Transverse colon (tissue), 4 donors: ENCODE measurements at regions not wholly inside any gene's neighbourhood (a gene's known extent, or its start where the extent isn't known, plus 50 kb on each side); places are given as distances from the start of the nearest gene placed in this dataset.

Source experiments
- DNase-seq: peaks from one replicate; pipeline ENCODE4 v3.0.0-alpha.2; 2019
- H3K27ac ChIP-seq, 4 donors: fragments of 200-600 bp; sonication (generic); 2 replicates each; pipeline ENCODE4 v1.5.1; 2016 to 2018; ENCODE audit warnings: inconsistent platforms in 4 of 4
- H3K27me3 ChIP-seq: fragments of 200-600 bp; sonication (generic); 2 replicates; pipeline ENCODE4 v1.5.1; 2017; ENCODE audit warnings: inconsistent platforms
- H3K36me3 ChIP-seq, 4 donors: fragments of 200-600 bp; sonication (generic); 2 replicates each; pipeline ENCODE4 v1.5.1; 2017 to 2019; ENCODE audit warnings: inconsistent platforms in 4 of 4
- H3K4me1 ChIP-seq, 4 donors: fragments of 200-600 bp; sonication (generic); 2 replicates each; pipeline ENCODE4 v1.5.1; 2017 to 2020; ENCODE audit warnings: inconsistent platforms in 4 of 4
- H3K4me3 ChIP-seq, 4 donors: fragments of 200-600 bp; sonication (generic); 1 replicate in 1 of 4; 2 replicates in 3 of 4; pipeline versions ENCODE4 v1.5.1 to v1.6.1; 2017 to 2019; ENCODE audit warnings: inconsistent platforms in 4 of 4
- H3K9me3 ChIP-seq, 2 donors: fragments of 200-600 bp; sonication (generic); 2 replicates each; pipeline ENCODE4 v1.5.1; 2017 to 2019; ENCODE audit warnings: inconsistent platforms in 2 of 2
- CTCF ChIP-seq, 5 experiments: fragments of 200-600 bp in 3 of 5; fragments of 450-650 bp in 2 of 5; sonication (generic) in 3 of 5; IDR thresholded peaks; 1 replicate in 2 of 5; 2 replicates in 3 of 5; pipeline ENCODE4 v1.5.1; 2016 to 2017; ENCODE audit warnings: antibody characterized with exemption in 5 of 5, inconsistent platforms in 3 of 5, mild to moderate bottlenecking in 2 of 5, moderate library complexity in 1 of 5
- EP300 ChIP-seq: sonication (generic); formaldehyde crosslinking; IDR thresholded peaks from one replicate; pipeline ENCODE4 v1.6.1; 2017; ENCODE audit warnings: antibody characterized with exemption, low read depth
- POLR2A ChIP-seq: fragments of 450-650 bp; IDR thresholded peaks from one replicate; pipeline ENCODE4 v1.6.1; 2016; ENCODE audit warnings: antibody characterized with exemption, mild to moderate bottlenecking, moderate library complexity
- POLR2AphosphoS5 ChIP-seq, 3 donors: sonication (generic); formaldehyde crosslinking; IDR thresholded peaks; one replicate each; pipeline ENCODE4 v1.6.1; 2016; ENCODE audit warnings: antibody characterized with exemption in 3 of 3
- WGBS, 2 donors: methylation state at CpG; one replicate each; pipeline ENCODE4 v1.1.5; 2018; ENCODE audit warnings: low coverage in 1 of 2; 5-methylcytosine and 5-hydroxymethylcytosine counted together
- in situ Hi-C, 4 donors: fragments of 200-750 bp; cut with MboI; loops; one replicate each; pipeline versions ENCODE4 v1.15.0 to v1.15.1; 2017; ENCODE audit warnings: low sequenced_read_pairs in 3 of 4, low pct_ligation_motif_present in 1 of 4, low pct_unique_long_range_greater_than_20kb in 1 of 4
- intact Hi-C: fragments of 100-400 bp; cut with DNase I; formaldehyde crosslinking; loops from one replicate; pipeline ENCODE4 v1.15.1; 2023; ENCODE audit warnings: low total_unique reads

- Histone ChIP-seq H3K4me1 (no peaks in the 10 kb centered on the region), H3K36me3 (no peaks in the 10 kb centered on the region), H3K9me3 (no peaks in the 10 kb centered on the region), H3K4me3 (no peak overlapping the region), H3K27ac (no peak overlapping the region), H3K27me3 (no peaks in the 10 kb centered on the region)
- in situ Hi-C loops: no loop called here
- TF ChIP-seq CTCF (IDR thresholded peaks at IDR 0.05): no peak
- no peak for TF ChIP-seq POLR2A
- no peak for TF ChIP-seq EP300
- TF ChIP-seq POLR2AphosphoS5 (IDR thresholded peaks at IDR 0.05): no peak
- no peak for DNase-seq
- intact Hi-C loops: no loop called here
Measured at GRCh38 chr2:147204102-147204501, 640.7 kb upstream of the ACVR2A start.

GRCh38 chr2:147198651-147199171 lies 646.1 kb upstream of the ACVR2A start:
- H3K27ac ChIP-seq: no peak overlapping the region
- no peaks in the 10 kb centered on the region for H3K36me3 ChIP-seq
- no peaks in the 10 kb centered on the region for H3K27me3 ChIP-seq
- H3K9me3 ChIP-seq: no peaks in the 10 kb centered on the region
- 75 to 80% methylated on average over 2 to 5 of the region's 5 CpGs for WGBS, 2 donors
- no peak overlapping the region for H3K4me3 ChIP-seq
- H3K4me1 ChIP-seq: no peaks in the 10 kb centered on the region
- intact Hi-C loops (no loop called here), in situ Hi-C loops (no loop called here)
- no peak for DNase-seq
- TF ChIP-seq POLR2A: no peak
- TF ChIP-seq CTCF (IDR thresholded peaks at IDR 0.05): no peak
- TF ChIP-seq EP300: no peak
- TF ChIP-seq POLR2AphosphoS5 (IDR thresholded peaks at IDR 0.05): no peak

- no peak for DNase-seq
- Histone ChIP-seq H3K9me3 (no peaks in the 10 kb centered on the region), H3K36me3 (no peaks in the 10 kb centered on the region), H3K4me1 (no peaks in the 10 kb centered on the region), H3K27me3 (no peaks in the 10 kb centered on the region), H3K27ac (no peak overlapping the region), H3K4me3 (no peak overlapping the region)
- intact Hi-C loops: no loop called here
- in situ Hi-C loops: no loop called here
- TF ChIP-seq POLR2AphosphoS5 (IDR thresholded peaks at IDR 0.05) (no peak), POLR2A (no peak), CTCF (IDR thresholded peaks at IDR 0.05) (no peak), EP300 (no peak)
- WGBS, 2 donors: 85 to 97% methylated on average over 6 to 8 of the region's 8 CpGs
Measured at GRCh38 chr2:147197754-147198483, 646.9 kb upstream of the ACVR2A start.

GRCh38 chr2:147182260-147182659 lies 662.6 kb upstream of the ACVR2A start:
- DNase-seq: peak; percentile 30
- 56% methylated on average over 4 of the region's 4 CpGs; no CpG with 5 or more reads in 1 of the 2 donors for WGBS, 2 donors

More at GRCh38 chr2:147182260-147182659, 662.6 kb upstream of the ACVR2A start:
- Histone ChIP-seq H3K27me3 (no peaks in the 10 kb centered on the region), H3K4me1 (no peaks in the 10 kb centered on the region), H3K4me3 (no peak overlapping the region), H3K9me3 (no peaks in the 10 kb centered on the region), H3K27ac (no peak overlapping the region), H3K36me3 (no peaks in the 10 kb centered on the region)
- no peak for TF ChIP-seq POLR2AphosphoS5 (IDR thresholded peaks at IDR 0.05)
- TF ChIP-seq POLR2A: no peak
- TF ChIP-seq CTCF (IDR thresholded peaks at IDR 0.05): no peak
- TF ChIP-seq EP300: no peak
- intact Hi-C loops (no loop called here), in situ Hi-C loops (no loop called here)
